IMR-90 (cell line): ENCODE measurements at regions not wholly inside any gene's neighbourhood (a gene's known extent, or its start where the extent isn't known, plus 50 kb on each side); places are given as distances from the start of the nearest gene placed in this dataset.

Experiments used
- ATAC-seq: fragments of 200-7000 bp; cut with Tn5 transposase; 2 replicates; pipeline ENCODE4 v1.9.1; 2020; ENCODE audit warnings: low read depth, mild to moderate bottlenecking, moderate library complexity
- BruUV-seq: library from RNA; stranded (reverse); fragments of 400-500 nt; replicated peaks from 2 replicates; lab custom pipeline; 2021; lab: Mats Ljungman, UMichigan
- CTCF ChIA-PET: fragments of 300-600 bp; formaldehyde crosslinking; extraction: SDS; loops from one replicate; lab custom pipeline; 2021; ENCODE audit warnings: antibody characterized with exemption; lab: Yijun Ruan, JAX
- POLR2A ChIA-PET: fragments of 300-600 bp; sonication (Branson Sonifier 250); formaldehyde crosslinking; loops from one replicate; lab custom pipeline; 2022; ENCODE audit warnings: antibody characterized with exemption; ENCODE audit not compliant: unreplicated experiment; lab: Charles Lee
- DNase-seq: peaks from one replicate; pipeline ENCODE4 v3.0.0; 2013
- H2AFZ ChIP-seq: replicated peaks from 2 replicates; pipeline ENCODE3; 2013; ENCODE audit warnings: low read length, mild to moderate bottlenecking; ENCODE audit not compliant: poor library complexity
- H2AK5ac ChIP-seq: 2 replicates; pipeline ENCODE4 v1.6.1; 2013; ENCODE audit warnings: low read depth, low read length, inconsistent platforms
- H2AK9ac ChIP-seq: replicated peaks from 2 replicates; pipeline ENCODE3; 2013; ENCODE audit warnings: mild to moderate bottlenecking, low read depth, low read length, moderate library complexity; ENCODE audit not compliant: poor library complexity
- H2BK120ac ChIP-seq: 2 replicates; pipeline ENCODE4 v1.6.1; 2013; ENCODE audit warnings: low read depth, low read length, inconsistent platforms
- H2BK15ac ChIP-seq: 3 replicates; pipeline ENCODE4 v1.6.1; 2013; ENCODE audit warnings: low read depth, low read length, inconsistent platforms
- H2BK20ac ChIP-seq: 2 replicates; pipeline ENCODE4 v1.6.1; 2013; ENCODE audit warnings: low read depth, mild to moderate bottlenecking, inconsistent platforms, low read length, moderate library complexity
- H2BK5ac ChIP-seq: 2 replicates; pipeline ENCODE4 v1.6.1; 2013; ENCODE audit warnings: mild to moderate bottlenecking, low read depth, low read length, inconsistent platforms; ENCODE audit not compliant: poor library complexity, severe bottlenecking
- H3K14ac ChIP-seq: replicated peaks from 2 replicates; pipeline ENCODE4 v1.6.1; 2013; ENCODE audit warnings: low read depth, low read length, inconsistent platforms
- H3K18ac ChIP-seq: 2 replicates; pipeline ENCODE4 v1.6.1; 2013; ENCODE audit warnings: low read depth, low read length, control low read depth
- H3K23ac ChIP-seq: 2 replicates; pipeline ENCODE4 v1.6.1; 2013; ENCODE audit warnings: low read depth, low read length, inconsistent platforms
- H3K27ac ChIP-seq: 2 replicates; pipeline ENCODE4 v1.5.1; 2013; ENCODE audit warnings: mild to moderate bottlenecking, control low read depth, low read length; ENCODE audit not compliant: insufficient read depth
- H3K27me3 ChIP-seq: 2 replicates; pipeline ENCODE4 v1.6.1; 2013; ENCODE audit warnings: low read length; ENCODE audit not compliant: control insufficient read depth, insufficient read depth
- H3K36me3 ChIP-seq: 2 replicates; pipeline ENCODE4 v1.6.1; 2013; ENCODE audit warnings: low read length, mixed read lengths; ENCODE audit not compliant: control insufficient read depth, insufficient read depth
- H3K4ac ChIP-seq: 2 replicates; pipeline ENCODE4 v1.6.1; 2013; ENCODE audit warnings: low read depth, low read length, inconsistent platforms
- H3K4me1 ChIP-seq: 2 replicates; pipeline ENCODE4 v1.6.1; 2013; ENCODE audit warnings: low read length, mixed read lengths; ENCODE audit not compliant: control insufficient read depth, insufficient read depth
- H3K4me2 ChIP-seq: 2 replicates; pipeline ENCODE4 v1.6.1; 2013; ENCODE audit warnings: low read depth, mild to moderate bottlenecking, control low read depth, low read length, moderate library complexity
- H3K4me3 ChIP-seq: 2 replicates; pipeline ENCODE4 v1.5.1; 2013; ENCODE audit warnings: low read depth, mild to moderate bottlenecking, control low read depth, low read length, moderate library complexity; ENCODE audit not compliant: insufficient read depth
- H3K56ac ChIP-seq: 2 replicates; pipeline ENCODE4 v1.6.1; 2013; ENCODE audit warnings: low read length, inconsistent platforms; ENCODE audit not compliant: insufficient read depth; ENCODE audit errors: extremely low read depth
- H3K79me1 ChIP-seq, 2 experiments: 2 replicates each; pipeline ENCODE4 v1.6.1; 2013; ENCODE audit warnings: low read length in 2 of 2, inconsistent platforms in 1 of 2, low read depth in 1 of 2
- H3K9ac ChIP-seq: 2 replicates; pipeline ENCODE4 v1.6.1; 2013; ENCODE audit warnings: low read depth, low read length, control low read depth
- H3K9me1 ChIP-seq: 2 replicates; pipeline ENCODE4 v1.6.1; 2013; ENCODE audit warnings: low read length, inconsistent platforms; ENCODE audit not compliant: insufficient read depth
- H3K9me3 ChIP-seq: 2 replicates; pipeline ENCODE4 v1.6.1; 2013; ENCODE audit warnings: low read length; ENCODE audit not compliant: control insufficient read depth, insufficient read depth
- H4K20me1 ChIP-seq: 2 replicates; pipeline ENCODE4 v1.6.1; 2013; ENCODE audit warnings: low read length, inconsistent platforms; ENCODE audit not compliant: insufficient read depth
- H4K5ac ChIP-seq: 2 replicates; pipeline ENCODE4 v1.6.1; 2013; ENCODE audit warnings: mild to moderate bottlenecking, low read depth, low read length, control low read depth
- H4K8ac ChIP-seq, 2 experiments: 2 replicates each; pipeline ENCODE4 v1.6.1; 2013; ENCODE audit warnings: low read depth in 2 of 2, low read length in 2 of 2, control low read depth in 1 of 2, inconsistent platforms in 1 of 2
- H4K91ac ChIP-seq: 2 replicates; pipeline ENCODE4 v1.6.1; 2013; ENCODE audit warnings: low read depth, low read length, inconsistent platforms; ENCODE audit not compliant: insufficient read depth
- CEBPB ChIP-seq: IDR thresholded peaks from 2 replicates; pipeline ENCODE4 v1.6.1; 2012; ENCODE audit warnings: low read depth, low read length, improper control_type of control experiment
- MAZ ChIP-seq: IDR thresholded peaks from 2 replicates; pipeline ENCODE4 v1.6.1; 2012; ENCODE audit warnings: low read depth, mild to moderate bottlenecking, low read length, improper control_type of control experiment, moderate library complexity, borderline replicate concordance
- NFE2L2 ChIP-seq: fragments of 150-350 bp; IDR thresholded peaks from 2 replicates; pipeline ENCODE4 v1.6.1; 2016; ENCODE audit warnings: low read depth, mild to moderate bottlenecking, low read length
- WGBS, 2 experiments: methylation state at CpG; one replicate each; pipeline versions ENCODE4 v1.1.5 to v1.1.7; 2013; ENCODE audit warnings: missing lambda C conversion rate in 2 of 2; ENCODE audit not compliant: insufficient read length in 1 of 2; ENCODE audit errors: extremely low coverage in 2 of 2; 5-methylcytosine and 5-hydroxymethylcytosine counted together
- dilution Hi-C: fragments of 300-500 bp; cut with HindIII; formaldehyde crosslinking; loops from one replicate; pipeline ENCODE4 v1.14.3; 2018; ENCODE audit warnings: low sequenced_read_pairs; ENCODE audit not compliant: unreplicated experiment
- in situ Hi-C: fragments of 300-500 bp; cut with MboI; formaldehyde crosslinking; loops from 3 replicates; pipeline ENCODE4 v1.14.3; 2019; ENCODE audit warnings: low sequenced_read_pairs, inconsistent platforms, mixed read lengths
- intact Hi-C: fragments of 100-400 bp; cut with micrococcal nuclease; formaldehyde crosslinking; loops from 2 replicates; pipeline ENCODE4 v1.10.0; 2022
- TF ChIP-seq, protein P1 (sequence below): fragments of 150-350 bp; IDR thresholded peaks from 2 replicates; pipeline ENCODE4 v1.6.1; 2016; ENCODE audit warnings: low read depth, mild to moderate bottlenecking, low read length, moderate library complexity, borderline replicate concordance
- TF ChIP-seq, protein P2 (sequence below): fragments of 150-350 bp; IDR thresholded peaks from 2 replicates; pipeline ENCODE4 v1.6.1; 2017; ENCODE audit warnings: mild to moderate bottlenecking, antibody characterized with exemption, low read length, low read depth

DNA sequence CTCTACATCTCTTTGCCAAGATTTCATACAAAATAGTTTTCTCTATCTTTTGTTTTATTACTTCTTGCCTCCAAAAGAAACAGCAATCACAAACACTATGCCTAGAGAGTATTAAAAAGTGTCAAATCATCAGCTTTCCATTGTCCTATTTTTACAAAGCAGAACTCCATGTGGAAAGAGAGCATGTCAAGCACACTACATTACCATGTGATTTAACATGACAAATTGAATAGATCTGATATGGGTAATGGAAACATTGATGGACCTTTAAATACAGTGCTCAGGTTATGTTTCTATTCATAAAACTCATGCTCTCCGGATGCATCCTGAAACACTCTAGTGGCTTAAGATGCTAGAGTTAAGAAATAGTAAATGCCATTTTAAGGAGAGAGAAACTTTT, 791.4 kb upstream of the CTNND2 start:
- no peak overlapping the region for H3K18ac ChIP-seq
- intact Hi-C loops (no loop called here), in situ Hi-C loops (no loop called here), dilution Hi-C loops (no loop called here)
- no peaks in the 10 kb centered on the region for H3K9me1 ChIP-seq
- no peak overlapping the region for H3K4me2 ChIP-seq
- H2BK15ac ChIP-seq = no peak overlapping the region
- no peak for ATAC-seq
- H3K36me3 ChIP-seq = no peaks in the 10 kb centered on the region
- no peak for DNase-seq
- POLR2A ChIA-PET = no interaction called here
- no peaks in the 10 kb centered on the region for H3K79me1 ChIP-seq
- no peak overlapping the region for H3K4ac ChIP-seq
- no peak overlapping the region for H3K4me3 ChIP-seq
- H3K56ac ChIP-seq = no peak overlapping the region
- H3K9me3 ChIP-seq = 0 out of 2 replicates have a peak, but pooled peaks cover 3% of the 10 kb centered on the region
- no peak overlapping the region for H2BK120ac ChIP-seq
- H4K91ac ChIP-seq = no peak overlapping the region
- no peak overlapping the region for H3K14ac ChIP-seq
- H3K4me1 ChIP-seq = no peaks in the 10 kb centered on the region
- no peaks in the 10 kb centered on the region for H4K20me1 ChIP-seq
- TF ChIP-seq NFE2L2 (no peak), CEBPB (no peak), MAZ (no peak)
- TF ChIP-seq, protein P1, sequence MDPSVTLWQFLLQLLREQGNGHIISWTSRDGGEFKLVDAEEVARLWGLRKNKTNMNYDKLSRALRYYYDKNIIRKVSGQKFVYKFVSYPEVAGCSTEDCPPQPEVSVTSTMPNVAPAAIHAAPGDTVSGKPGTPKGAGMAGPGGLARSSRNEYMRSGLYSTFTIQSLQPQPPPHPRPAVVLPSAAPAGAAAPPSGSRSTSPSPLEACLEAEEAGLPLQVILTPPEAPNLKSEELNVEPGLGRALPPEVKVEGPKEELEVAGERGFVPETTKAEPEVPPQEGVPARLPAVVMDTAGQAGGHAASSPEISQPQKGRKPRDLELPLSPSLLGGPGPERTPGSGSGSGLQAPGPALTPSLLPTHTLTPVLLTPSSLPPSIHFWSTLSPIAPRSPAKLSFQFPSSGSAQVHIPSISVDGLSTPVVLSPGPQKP = no peak
- TF ChIP-seq, protein P2, sequence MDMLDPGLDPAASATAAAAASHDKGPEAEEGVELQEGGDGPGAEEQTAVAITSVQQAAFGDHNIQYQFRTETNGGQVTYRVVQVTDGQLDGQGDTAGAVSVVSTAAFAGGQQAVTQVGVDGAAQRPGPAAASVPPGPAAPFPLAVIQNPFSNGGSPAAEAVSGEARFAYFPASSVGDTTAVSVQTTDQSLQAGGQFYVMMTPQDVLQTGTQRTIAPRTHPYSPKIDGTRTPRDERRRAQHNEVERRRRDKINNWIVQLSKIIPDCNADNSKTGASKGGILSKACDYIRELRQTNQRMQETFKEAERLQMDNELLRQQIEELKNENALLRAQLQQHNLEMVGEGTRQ = no peak
- no peak overlapping the region for H2AFZ ChIP-seq
- H2AK5ac ChIP-seq = no peak overlapping the region
- H2BK5ac ChIP-seq = no peak overlapping the region
- H3K27ac ChIP-seq = no peak overlapping the region
- no peaks in the 10 kb centered on the region for H3K27me3 ChIP-seq
- no peak overlapping the region for H4K8ac ChIP-seq
- H3K23ac ChIP-seq = no peak overlapping the region
- H3K9ac ChIP-seq = no peak overlapping the region
- BruUV-seq = no TSS peak
- no peak overlapping the region for H2AK9ac ChIP-seq
- WGBS, 2 experiments = no CpG with 5 or more reads among the region's 1 CpG
- H4K5ac ChIP-seq = no peak overlapping the region
- CTCF ChIA-PET = no interaction called here
- no peak overlapping the region for H2BK20ac ChIP-seq
